ENCODE measurements at regions not wholly inside any gene's neighbourhood (a gene's known extent, or its start where the extent isn't known, plus 50 kb on each side); places are given as distances from the start of the nearest gene placed in this dataset.

- H3K4me2 ChIP-seq, result no peak overlapping the region
- H3K79me2 ChIP-seq (ENCODE audit: insufficient read depth), result no peaks in the 10 kb centered on the region
- no peaks in the 10 kb centered on the region for H3F3A ChIP-seq (replicated peaks; ENCODE audit: insufficient read depth)
- 76% methylated on average over 2 of the region's 2 CpGs for WGBS (ENCODE audit: low lambda C conversion rate)
- no peak overlapping the region for H2AFZ ChIP-seq (ENCODE audit: low read depth)
- no peak overlapping the region for H3K9ac ChIP-seq
- H3K27ac ChIP-seq (ENCODE audit: low read depth in 2 of 2, low read length in 1 of 2), result no peak overlapping the region
- H3K9me2 ChIP-seq, result no peaks in the 10 kb centered on the region
- POLR2A ChIA-PET, result no interaction called here
- CTCF ChIA-PET, result interaction anchor here (0.6 kb wide), 1 partner anchor 10 kb away, joined by 5 read pairs; no protein-coding TSS in a partner anchor
- H4K20me1 ChIP-seq (ENCODE audit: insufficient read depth), result no peaks in the 10 kb centered on the region
- H3K9me3 ChIP-seq, result no peaks in the 10 kb centered on the region
- H3K36me3 ChIP-seq (replicated peaks in 1 of 2; ENCODE audit: control insufficient read depth in 1 of 2, insufficient read depth in 2 of 2, low read length in 1 of 2), result no peaks in the 10 kb centered on the region
- TF ChIP-seq USF2 (IDR thresholded peaks at IDR 0.05; ENCODE audit: borderline replicate concordance, low read depth, low read length), result no peak
- no peak for TF ChIP-seq IRF3 (IDR thresholded peaks at IDR 0.05; ENCODE audit: low read depth, low read length)
- TF ChIP-seq, protein P1, sequence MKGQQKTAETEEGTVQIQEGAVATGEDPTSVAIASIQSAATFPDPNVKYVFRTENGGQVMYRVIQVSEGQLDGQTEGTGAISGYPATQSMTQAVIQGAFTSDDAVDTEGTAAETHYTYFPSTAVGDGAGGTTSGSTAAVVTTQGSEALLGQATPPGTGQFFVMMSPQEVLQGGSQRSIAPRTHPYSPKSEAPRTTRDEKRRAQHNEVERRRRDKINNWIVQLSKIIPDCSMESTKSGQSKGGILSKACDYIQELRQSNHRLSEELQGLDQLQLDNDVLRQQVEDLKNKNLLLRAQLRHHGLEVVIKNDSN (IDR thresholded peaks at IDR 0.05; ENCODE audit: borderline replicate concordance, low read depth), result no peak
- TF ChIP-seq YY1 (IDR thresholded peaks at IDR 0.05; ENCODE audit: low read depth), result no peak
- TF ChIP-seq SMC3 (IDR thresholded peaks at IDR 0.05; ENCODE audit: low read depth, low read length), result no peak
- TF ChIP-seq NRF1 (IDR thresholded peaks at IDR 0.05; ENCODE audit: low read depth, low read length), result no peak
- TF ChIP-seq JUND (IDR thresholded peaks at IDR 0.05), result no peak
- no peak for TF ChIP-seq POLR2AphosphoS5 (IDR thresholded peaks at IDR 0.05; ENCODE audit: low read depth, low read length)
- no peak for TF ChIP-seq SIN3A (IDR thresholded peaks at IDR 0.05; ENCODE audit: borderline replicate concordance, low read depth, low read length)
- no peak for TF ChIP-seq EZH2phosphoT487 (IDR thresholded peaks at IDR 0.05; ENCODE audit: borderline replicate concordance, low read depth)
- TF ChIP-seq RCOR1 (IDR thresholded peaks at IDR 0.05; ENCODE audit: low read length), result no peak
- TF ChIP-seq FOXM1 (IDR thresholded peaks at IDR 0.05; ENCODE audit: low read depth), result no peak
- no peak for TF ChIP-seq GATA2 (CRISPR knock-in tag; IDR thresholded peaks at IDR 0.05)
- TF ChIP-seq MEF2A (IDR thresholded peaks at IDR 0.05; ENCODE audit: borderline replicate concordance, low read depth), result no peak
- no peak overlapping the region for H3K4me3 ChIP-seq (ENCODE audit: low read depth in 2 of 2, low read length in 1 of 2)
- H3K27me3 ChIP-seq (ENCODE audit: insufficient read depth), result no peaks in the 10 kb centered on the region
- no peaks in the 10 kb centered on the region for H3K4me1 ChIP-seq (ENCODE audit: control insufficient read depth in 1 of 2, insufficient read depth in 2 of 2, low read depth in 1 of 2, low read length in 1 of 2)
- no peak for DNase-seq
These were observed 124.5 kb downstream of the EIF4E start for GRCh38 chr4:98804403-98804802.

- H2AFZ ChIP-seq (ENCODE audit: low read depth), result no peak overlapping the region
- no peaks in the 10 kb centered on the region for H3K4me1 ChIP-seq (ENCODE audit: control insufficient read depth in 1 of 2, insufficient read depth in 2 of 2, low read depth in 1 of 2, low read length in 1 of 2)
- H3K4me2 ChIP-seq, result no peak overlapping the region
- H3K9me2 ChIP-seq, result no peaks in the 10 kb centered on the region
- no peaks in the 10 kb centered on the region for H3K36me3 ChIP-seq (replicated peaks in 1 of 2; ENCODE audit: control insufficient read depth in 1 of 2, insufficient read depth in 2 of 2, low read length in 1 of 2)
- no peaks in the 10 kb centered on the region for H4K20me1 ChIP-seq (ENCODE audit: insufficient read depth)
- no peaks in the 10 kb centered on the region for H3F3A ChIP-seq (replicated peaks; ENCODE audit: insufficient read depth)
- no peaks in the 10 kb centered on the region for H3K27me3 ChIP-seq (ENCODE audit: insufficient read depth)
- TF ChIP-seq MXI1 (IDR thresholded peaks at IDR 0.05; ENCODE audit: low read depth, low read length) (no peak), EZH2phosphoT487 (IDR thresholded peaks at IDR 0.05; ENCODE audit: borderline replicate concordance, low read depth) (no peak), ELF1 (IDR thresholded peaks at IDR 0.05) (no peak), POLR2AphosphoS5 (IDR thresholded peaks at IDR 0.05; ENCODE audit: low read depth, low read length) (no peak)
- TF ChIP-seq, protein P2, sequence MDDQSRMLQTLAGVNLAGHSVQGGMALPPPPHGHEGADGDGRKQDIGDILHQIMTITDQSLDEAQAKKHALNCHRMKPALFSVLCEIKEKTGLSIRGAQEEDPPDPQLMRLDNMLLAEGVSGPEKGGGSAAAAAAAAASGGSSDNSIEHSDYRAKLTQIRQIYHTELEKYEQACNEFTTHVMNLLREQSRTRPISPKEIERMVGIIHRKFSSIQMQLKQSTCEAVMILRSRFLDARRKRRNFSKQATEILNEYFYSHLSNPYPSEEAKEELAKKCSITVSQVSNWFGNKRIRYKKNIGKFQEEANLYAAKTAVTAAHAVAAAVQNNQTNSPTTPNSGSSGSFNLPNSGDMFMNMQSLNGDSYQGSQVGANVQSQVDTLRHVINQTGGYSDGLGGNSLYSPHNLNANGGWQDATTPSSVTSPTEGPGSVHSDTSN (IDR thresholded peaks at IDR 0.05), result no peak
- TF ChIP-seq, protein P1 (IDR thresholded peaks at IDR 0.05; ENCODE audit: borderline replicate concordance, low read depth), result no peak
- ChIA-PET POLR2A (no interaction called here), CTCF (no interaction called here)
- H3K79me2 ChIP-seq (ENCODE audit: insufficient read depth), result no peaks in the 10 kb centered on the region
- WGBS (ENCODE audit: low lambda C conversion rate), result 60% methylated on average over 3 of the region's 3 CpGs
- H3K9ac ChIP-seq, result no peak overlapping the region
- H3K9me3 ChIP-seq, result no peaks in the 10 kb centered on the region
- no peak for DNase-seq
- no peak overlapping the region for H3K4me3 ChIP-seq (ENCODE audit: low read depth in 2 of 2, low read length in 1 of 2)
- no peak overlapping the region for H3K27ac ChIP-seq (ENCODE audit: low read depth in 2 of 2, low read length in 1 of 2)
These were observed 125.7 kb downstream of the EIF4E start for GRCh38 chr4:98803251-98803650.

Measured in SK-N-SH (cell line).